ENCODE measurements at regions not wholly inside any gene's neighbourhood (a gene's known extent, or its start where the extent isn't known, plus 50 kb on each side); places are given as distances from the start of the nearest gene placed in this dataset.
"Not testable (repeated sequence)": the region's sequence is repeated elsewhere in the genome, so short reads cannot be mapped to it uniquely, and the experiment has no call there.

DNA sequence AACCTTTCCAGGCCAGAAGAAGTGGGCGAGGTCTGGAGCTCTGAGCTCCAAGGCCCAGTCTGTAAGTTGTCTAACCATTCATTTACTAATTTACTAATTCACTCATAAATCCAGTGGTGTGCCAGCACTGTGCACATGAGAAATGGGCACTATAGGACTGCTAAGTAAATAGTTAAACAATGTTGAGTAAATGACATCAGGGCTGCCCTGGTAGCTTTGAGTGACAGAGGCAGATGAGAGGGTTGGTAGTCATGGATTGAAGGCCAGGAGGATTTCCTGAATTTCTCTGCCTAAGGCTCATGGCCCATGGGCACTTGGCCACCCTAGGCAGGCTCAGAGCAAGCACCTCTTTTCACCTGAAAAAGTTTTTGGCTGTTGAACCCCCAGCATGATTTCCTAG lies 216.9 kb upstream of the RXFP2 start:
- DNase-seq: no peak

DNA sequence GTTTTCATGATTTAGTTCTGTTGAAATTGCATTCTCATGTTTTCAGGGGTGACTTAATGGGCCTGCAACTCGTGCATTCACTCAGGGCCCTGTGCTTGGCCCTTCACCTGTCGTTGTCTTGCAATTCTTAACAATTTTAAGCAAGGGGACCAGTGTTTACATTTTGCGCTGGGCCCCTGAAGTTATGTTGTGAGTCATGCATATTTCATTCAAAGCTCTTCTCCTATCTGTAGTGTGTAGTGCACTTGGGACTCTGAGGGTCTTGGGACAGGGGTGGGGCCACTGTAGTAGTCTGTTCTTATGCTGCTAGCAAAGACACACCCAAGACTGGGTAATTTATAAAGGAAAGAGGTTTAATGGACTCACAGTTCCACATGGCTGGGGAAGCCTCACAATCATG lies 211.2 kb upstream of the RXFP2 start:
- DNase-seq: no peak

DNA sequence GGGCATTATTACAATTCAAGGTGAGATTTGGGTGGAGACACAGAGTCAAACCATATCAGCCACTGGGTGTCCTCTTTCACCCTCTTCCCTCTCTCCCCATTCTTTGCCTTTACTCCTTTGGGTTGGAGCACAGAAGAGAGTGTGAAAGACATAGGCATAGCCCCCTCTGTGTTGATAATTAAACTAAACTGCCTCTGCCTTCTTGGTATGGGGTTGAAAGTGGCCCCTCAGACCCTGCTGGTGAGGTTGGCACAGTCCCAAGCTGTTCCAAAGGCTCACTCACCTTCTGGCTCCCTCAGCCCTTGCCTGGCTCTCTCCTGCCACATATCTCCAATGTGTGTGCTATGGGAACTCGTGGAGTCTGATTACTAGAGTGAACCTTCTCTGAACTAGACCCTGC lies 210.6 kb upstream of the RXFP2 start:
- no peak for DNase-seq

DNA sequence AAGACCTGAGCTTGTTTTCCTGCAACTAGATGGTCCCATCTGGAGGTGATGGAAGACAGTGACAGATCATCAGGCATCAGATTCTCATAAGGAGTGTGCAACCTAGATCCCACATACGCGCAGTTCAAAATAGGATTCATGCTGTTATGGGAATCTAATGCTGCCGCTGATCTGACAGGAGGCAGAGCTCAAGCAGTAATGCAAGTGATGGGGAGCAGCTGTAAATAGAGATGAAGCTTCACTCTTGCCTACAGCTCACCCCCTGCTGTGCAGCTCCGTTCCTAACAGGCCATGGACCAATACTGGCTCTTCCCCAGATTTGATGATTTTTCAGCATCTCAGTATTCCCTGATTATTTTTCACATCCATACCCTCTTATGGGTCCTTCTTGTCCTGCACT lies 208.4 kb upstream of the RXFP2 start:
- no peak for DNase-seq

DNA sequence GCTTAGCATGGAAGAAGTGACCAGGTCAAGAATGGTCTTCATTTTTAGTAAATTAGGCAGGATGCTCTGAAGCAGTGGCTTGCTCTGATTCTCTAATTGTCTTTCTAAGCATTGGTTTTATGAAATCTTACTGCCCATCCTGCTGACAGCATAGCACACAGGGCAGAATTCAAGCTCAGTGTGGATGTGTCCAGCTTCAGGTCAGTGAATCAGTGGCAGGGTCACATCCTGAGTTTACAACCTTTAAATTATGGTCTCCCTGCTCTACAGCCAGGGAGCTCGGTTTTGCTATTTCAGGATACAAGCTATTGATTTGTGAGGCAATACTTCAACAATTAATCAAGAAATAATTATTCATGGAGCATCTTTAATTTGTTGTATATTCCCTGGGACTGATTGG lies 202.3 kb upstream of the RXFP2 start:
- no peak for DNase-seq

DNA sequence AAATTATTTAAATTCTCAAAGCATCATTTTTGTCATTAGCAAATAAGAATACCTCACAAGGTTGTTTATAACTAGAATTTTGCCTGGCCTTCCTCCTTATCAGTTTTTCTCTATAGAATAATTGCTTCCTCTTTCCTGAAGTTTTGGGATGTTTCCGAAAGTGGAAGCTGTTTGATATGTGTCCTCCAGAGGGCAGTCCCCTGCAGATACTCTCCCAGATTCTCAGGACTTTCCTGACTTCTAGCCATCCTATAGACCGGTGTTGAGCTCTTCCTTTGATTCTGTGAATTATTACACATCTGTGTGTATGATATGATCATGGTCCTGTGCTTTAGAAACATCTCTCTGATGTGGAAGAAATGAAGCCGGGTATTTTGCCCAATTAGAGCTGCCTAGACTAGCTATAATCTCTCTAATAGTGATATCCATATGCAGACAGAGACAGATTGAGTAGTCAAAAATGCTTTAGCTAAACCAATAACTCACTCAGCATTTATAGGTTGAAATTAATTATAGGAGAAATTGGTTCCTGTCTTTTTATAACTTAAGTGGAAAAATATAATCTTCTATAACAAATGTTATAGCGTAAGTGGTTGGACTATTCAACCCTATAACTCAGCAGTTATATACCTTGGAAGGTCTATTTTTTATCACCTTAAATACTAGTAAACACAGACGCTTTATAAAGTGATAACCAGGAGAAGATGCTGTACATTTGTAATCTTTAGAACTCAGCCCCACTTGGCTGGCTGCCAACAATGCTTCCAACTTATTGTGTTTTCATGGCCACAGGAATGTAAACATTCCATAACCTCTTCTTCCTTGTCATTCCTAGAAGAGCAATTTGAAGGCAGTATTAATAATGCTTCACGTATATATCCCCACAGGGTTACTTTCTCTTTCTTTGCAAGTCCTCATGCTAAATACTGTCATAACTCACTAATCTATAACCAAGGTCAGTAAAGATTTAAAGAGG lies 201.0 kb upstream of the RXFP2 start:
- no peak for DNase-seq

DNA sequence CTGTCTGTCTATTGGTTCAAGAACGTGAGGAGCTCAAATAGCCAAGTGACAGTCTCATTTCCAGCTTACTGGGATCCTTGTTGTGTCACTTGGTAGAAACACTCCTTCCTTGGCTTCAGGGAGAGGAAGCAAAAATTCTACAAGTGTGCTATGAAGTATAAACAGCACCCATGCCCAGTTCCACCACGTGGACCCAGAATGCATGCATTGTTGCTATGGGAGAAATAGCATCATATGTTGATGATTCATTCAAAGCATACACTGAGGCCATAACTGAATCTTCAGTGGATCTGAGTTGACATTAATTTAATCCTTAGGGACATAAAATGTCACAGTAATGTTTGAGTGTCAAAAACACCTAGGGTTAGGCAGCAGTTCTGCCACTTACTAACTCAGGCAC lies 199.0 kb upstream of the RXFP2 start:
- DNase-seq: no peak

DNA sequence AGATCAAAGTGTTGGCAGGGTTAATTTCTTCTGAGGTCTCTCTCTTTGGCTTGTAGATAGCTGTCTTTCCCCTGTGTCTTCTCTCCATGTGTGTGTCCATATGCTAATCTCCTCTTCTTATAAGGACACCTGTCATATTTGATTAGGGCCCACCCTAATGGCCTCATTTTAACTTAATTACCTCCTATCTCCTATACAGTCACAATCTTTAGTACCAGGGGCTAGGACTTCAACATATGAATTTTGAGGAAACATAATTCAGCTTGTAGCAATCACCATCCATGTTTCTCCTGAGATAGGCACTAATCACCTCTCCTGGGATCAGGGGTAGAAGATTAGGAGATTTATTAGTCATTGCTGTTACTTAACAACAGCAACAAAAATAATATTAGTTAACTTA lies 196.1 kb upstream of the RXFP2 start:
- no peak for DNase-seq

DNA sequence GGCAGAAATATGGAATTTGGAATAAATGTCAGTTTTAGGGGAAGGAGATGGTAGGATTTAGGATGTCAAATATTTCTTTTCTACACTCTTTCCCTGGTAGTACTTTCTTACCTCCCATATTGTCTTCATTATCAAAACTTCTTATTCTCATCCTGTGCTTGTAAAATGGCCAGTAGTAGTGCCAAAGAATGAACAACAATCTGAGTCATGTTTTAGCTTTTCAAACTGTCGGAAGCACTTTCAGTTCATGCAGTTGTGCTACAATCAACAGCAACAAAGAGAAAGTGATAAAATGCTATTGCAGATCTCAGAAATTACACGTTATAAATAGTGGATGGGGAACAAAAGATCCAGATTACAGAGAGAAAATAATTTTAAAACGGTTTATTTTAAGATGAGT lies 193.7 kb upstream of the RXFP2 start:
- no peak for DNase-seq

DNA sequence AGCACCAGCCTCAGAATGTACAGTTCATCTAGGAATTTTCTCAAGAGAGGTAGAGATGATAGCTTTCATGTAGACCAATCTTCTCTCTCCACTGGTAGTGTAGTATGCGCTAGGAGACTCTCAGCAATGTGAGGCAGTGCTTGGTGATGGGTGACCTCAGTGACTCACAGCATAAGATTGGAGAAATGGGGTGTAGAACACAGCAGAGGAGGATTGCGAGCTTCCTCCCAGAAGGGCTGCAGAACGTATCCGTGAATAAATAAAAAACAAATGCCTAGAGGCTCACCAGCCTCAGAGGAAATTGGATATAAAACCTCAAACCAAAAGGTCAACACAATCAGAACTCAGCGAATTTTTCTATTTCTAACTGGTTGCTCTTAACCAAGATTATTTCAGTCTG lies 182.9 kb upstream of the RXFP2 start:
- DNase-seq: no peak

DNA sequence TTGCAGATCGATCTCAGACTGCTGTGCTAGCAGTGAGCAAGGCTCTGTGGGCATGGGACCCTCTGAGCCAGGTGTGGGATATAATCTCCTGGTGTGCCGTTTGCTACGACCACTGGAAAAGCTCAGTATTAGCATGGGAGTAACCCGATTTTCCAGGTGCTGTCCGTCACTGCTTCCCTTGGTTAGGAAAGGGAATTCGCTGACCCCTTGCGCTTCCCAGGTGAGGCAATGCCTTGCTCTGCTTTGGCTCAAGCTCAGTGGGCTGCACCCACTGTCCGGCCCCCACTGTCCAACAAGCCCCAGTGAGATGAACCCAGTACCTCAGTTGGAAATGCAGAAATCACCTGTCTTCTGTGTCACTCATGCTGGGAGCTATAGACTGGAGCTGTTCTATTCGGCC lies 155.1 kb upstream of the RXFP2 start:
- not testable (repeated sequence) for DNase-seq

DNA sequence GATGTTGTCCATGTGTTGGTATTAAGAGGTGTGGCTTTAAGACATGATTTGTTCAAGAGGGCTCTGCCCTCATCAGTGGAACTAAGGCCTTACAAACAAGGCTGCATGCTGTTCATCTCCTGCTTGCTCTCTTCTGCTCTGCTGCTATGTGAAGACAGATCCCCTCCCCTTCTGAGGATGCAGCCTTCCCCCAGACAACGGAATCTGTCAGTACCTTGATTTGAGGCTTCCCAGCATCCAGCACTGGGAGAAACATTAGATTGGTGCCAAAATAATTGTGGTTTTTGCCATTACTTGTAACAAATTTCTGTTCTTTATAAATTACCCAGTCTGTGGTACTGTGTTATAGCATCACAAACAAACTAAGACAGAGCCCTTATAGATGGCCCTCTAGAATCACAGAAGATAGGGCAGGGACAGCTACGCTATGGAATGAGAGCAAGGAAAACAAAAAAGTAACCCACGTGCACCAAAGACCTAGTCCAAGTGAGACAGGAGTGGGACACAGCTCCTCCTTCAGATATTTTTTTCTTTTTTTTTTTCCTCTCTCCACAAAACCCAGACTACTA lies 151.5 kb upstream of the RXFP2 start:
- DNase-seq: no peak

DNA sequence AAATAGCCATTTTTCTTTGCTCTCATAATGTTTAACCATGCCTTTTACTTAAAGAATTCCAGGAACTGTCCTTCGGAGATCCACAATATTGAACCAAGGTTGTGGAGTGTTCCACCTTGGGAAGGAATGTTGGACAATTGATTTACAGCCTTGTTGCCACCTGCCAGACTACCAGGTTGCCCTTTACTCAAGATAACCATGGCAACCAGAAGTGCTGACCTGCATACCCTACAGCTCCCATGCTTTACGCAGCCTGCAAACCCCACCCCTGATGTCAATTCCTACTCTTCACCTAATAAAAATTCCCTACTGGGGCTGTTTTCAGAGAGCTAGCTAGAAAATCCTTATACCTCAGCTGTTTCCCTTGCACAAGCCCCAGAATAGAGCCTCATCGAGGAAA lies 151.0 kb upstream of the RXFP2 start:
- DNase-seq: no peak

DNA sequence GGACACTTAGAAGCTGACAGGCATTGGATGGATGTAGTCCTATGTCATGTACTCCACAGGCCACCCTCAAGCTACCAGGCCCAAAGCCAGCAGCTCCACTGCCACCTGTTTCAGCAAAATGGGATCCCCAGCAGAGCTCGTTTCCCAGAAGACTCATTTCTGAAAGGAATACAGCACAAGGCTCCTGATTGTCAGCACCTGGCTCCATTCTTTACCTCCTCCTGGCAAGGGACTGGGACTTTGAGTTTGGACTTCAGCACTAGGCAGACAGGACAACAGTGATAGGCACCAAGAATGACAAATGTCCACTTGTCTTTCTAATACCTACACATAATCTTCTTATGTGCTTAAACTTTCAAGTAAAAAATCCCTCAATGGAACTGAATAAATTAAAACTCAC lies 150.4 kb upstream of the RXFP2 start:
- no peak for DNase-seq

DNA sequence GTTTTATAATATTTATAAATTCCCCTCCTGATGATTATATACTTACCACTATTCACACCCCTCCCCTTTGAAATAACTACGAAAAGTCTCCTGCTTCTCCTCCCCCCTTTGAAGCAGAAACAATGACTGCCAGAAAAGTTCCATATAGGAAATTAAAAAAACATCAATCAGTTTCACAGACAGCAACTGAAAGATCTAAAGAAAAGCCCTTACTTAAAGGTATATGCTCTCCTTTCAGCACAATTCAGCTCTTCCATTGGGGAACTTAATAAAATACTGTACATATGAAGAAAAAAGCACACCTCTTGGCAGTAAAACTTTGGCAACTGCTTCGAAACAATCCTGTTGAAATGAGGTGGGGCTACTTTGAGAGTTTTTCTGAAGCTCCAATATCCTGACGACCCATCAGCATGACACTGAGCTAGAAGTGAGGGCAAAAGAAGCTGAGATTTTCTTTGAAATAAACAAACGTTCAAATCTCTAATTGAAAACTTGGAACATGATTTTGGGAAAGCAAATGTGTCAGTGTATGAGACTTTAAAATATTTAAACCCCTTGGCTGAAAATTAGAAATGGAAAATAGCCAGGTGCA lies 147.6 kb upstream of the RXFP2 start:
- no peak for DNase-seq

DNA sequence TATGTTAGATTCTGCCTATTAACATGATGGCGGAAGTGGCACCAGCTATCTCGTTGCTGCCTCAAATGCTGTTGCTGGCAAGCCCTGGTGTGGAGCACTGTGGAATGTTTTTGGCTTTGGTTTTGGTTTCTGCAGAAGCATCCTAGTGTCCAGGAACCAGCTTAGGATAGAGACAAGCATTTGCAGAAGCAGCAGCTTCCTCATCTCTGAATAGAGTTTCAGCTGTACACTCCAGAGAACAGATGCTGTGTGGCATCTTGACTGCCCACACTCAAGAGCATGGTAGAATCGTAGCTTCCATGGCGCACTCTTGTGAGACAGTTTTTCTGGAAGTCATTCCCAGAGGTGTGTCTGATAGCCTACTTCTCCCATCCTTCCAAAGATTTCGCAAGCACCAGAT lies 145.3 kb upstream of the RXFP2 start:
- no peak for DNase-seq

DNA sequence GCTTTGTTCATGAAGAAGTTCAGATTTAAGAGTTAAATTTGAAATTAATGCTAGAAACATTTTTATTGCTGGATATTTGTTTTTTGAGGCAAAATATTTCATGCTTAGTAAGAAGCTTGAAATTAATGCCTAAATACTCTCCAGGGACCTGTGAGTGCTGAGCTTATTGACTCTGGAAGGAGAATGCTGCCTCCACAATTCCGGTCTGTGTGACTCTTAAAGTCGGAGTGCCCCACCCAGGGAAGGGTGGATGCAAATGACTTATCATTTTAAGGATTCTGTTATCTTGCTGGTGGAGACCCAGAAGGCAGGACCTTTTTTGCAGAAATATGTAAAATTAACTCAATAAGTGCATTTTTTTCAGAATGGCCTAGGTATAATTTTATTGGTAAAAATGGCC lies 143.8 kb upstream of the RXFP2 start:
- DNase-seq: no peak

DNA sequence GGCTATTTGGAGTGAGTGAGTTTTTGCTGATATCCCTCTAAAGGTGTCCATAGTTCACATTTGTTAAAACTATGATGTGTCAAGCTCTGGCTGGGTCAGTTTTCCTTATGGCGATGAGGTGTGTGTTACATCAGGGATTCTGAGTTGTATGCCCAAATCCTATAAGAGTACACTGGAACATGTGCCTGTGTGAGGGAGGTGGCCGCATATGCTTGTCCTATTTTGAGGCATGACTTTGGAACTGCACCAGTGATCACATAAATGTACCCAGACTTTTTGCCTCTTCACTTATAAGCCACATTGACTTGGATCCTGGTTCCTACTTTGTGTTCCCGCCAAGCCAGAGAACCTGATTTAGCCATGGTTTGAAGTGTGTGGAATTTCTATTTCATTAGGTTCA lies 140.3 kb upstream of the RXFP2 start:
- no peak for DNase-seq

DNA sequence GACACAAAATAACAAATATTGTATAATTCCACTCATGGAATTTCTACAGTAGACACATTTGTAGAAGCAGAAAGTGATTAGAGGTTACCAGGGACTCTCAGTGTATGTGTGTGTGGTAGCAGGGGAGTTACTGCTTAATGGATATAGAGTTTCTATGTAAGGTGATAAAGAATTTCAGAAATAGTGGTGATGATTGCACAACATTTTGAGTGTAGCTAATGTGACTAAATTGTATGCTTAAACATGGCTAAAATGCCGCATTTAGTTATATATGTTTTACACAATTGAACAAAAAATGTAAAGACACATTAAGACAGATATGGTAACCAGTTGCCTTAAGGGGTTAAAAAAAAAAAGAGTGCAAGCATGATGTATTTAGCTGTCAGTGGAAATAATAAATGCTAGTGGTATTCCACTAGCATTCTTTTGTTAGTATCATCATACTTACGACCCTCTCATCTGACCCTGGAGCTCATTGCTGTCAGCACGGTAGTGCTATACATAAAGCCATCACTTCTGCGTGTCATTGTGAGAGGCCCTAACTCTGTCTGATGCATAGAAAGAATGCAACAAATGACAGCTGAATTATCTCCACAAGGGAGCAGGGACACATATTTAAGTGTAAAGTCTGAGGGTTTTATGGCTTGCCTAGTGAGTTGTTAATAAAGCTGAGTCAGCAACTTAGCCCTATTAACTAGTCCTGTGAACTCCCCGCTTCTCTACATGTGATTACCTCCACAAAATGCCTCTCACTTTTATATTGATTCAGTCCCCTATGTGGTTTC lies 134.1 kb upstream of the RXFP2 start:
- DNase-seq: no peak

DNA sequence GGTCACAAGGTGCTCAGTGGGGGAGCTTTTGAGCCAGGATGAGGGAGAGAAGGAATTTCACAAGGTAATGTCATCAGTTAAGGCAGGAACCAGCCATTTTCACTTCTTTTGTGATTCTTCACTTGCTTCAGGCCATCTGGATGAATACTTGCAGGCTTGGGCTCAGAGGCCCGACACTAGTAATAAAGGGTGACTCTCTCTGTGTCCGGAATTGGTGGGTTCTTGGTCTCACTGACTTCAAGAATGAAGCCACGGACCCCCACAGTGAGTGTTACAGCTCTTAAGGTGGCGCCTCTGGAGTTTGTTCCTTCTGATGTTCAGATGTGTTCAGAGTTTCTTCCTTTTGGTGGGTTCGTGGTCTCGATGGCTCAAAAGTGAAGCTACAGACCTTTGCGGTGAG lies 131.8 kb upstream of the RXFP2 start:
- DNase-seq: not testable (repeated sequence)

DNA sequence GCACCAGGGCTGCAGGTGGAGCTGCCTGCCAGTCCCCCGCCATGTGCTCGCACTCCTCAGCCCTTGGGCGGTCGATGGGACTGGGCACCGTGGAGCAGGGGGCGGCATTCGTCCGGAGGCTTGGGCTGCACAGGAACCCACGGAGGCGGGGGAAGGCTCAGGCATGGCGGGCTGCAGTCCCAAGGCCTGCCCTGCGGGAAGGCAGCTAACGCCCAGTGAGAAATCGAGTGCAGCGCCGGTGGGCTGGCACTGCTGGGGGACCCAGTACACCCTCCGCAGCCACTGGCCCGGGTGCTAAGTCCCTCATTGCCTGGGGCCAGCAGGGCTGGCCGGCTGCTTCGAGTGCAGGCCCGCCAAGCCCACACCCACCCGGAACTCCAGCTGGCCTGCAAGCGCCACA lies 130.5 kb upstream of the RXFP2 start:
- DNase-seq: not testable (repeated sequence)

DNA sequence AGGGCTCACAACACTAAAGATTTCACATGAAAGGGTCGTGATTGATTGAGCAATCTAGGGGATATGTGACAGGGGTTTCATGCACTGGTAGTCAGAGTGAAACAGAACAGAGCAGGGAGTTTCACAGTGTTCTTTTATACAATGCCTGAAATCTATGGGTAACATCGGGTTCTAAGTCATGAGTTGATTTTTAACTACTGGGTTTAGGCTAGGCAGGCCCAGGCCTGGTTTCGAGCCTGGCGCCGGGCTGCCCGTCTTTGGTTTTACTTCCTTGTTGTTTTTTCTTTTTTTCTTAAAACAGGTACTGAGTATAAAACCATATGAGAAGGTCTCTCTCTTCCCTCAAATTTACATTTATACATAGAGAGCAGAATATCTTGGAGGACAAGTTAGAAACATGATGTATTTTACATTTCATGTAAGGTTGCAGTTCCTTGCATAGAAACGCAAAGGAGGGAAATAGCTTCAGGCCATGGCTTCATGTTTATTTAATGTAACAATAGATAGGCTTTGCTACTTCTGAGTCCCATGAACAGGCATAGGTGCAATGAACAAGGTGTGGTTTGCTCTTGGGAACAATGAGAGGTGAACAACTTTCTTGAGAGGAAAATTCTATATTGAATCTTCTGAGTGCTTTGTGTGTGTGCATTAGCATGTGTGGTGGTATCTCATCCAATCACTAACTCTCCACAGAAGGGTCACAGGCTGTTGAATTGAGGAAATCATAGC lies 128.9 kb upstream of the RXFP2 start:
- no peak for DNase-seq

DNA sequence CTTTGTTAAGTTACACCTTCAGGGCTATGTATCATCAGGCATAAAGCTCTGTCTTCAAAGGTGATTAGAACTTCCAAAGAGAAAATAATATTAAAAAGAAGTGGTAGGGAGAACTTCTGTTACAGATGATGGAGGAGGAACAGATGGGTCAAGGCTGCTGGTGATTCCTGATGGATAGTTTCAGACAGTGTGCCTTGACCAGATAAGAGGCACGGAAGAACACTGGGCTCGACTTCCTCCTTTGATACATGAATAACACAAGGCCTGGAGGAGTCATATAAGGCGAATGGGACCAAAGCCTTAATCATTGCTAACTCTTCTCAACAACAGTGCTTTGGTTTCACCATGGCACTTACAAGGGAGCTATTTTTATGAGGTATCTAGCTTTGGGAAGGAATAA lies 128.1 kb upstream of the RXFP2 start:
- no peak for DNase-seq
